ENCODE measurements at regions not wholly inside any gene's neighbourhood (a gene's known extent, or its start where the extent isn't known, plus 50 kb on each side); places are given as distances from the start of the nearest gene placed in this dataset.

DNA sequence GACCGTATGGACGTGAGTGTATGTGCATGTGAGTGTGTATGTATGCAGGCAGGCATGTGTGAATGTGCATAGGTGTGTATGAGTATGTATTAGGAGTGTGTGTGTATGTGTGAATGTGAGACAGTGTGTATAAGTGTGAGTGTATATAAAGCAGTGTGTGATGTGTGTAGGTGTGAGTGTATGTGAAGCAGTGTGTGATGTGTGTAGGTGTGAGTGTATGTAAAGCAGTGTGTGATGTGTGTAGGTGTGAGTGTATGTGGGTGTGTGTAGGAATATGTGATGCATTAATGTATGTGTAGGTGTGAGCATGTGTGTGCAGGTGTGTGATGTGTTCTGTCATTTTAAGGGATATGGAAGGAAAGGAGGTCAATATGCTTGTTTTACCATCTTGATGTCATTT lies 215.5 kb downstream of the GADD45G start (continued):
- no peak for TF ChIP-seq TBP (IDR thresholded peaks at IDR 0.05; ENCODE audit: low read depth, low read length)
- TF ChIP-seq SP2 (IDR thresholded peaks at IDR 0.05; ENCODE audit: low read length): no peak
- TF ChIP-seq POU5F1 (IDR thresholded peaks at IDR 0.05; ENCODE audit: low read depth, low read length): no peak
- TF ChIP-seq KDM4A (IDR thresholded peaks at IDR 0.05; ENCODE audit: low read depth, low read length, severe bottlenecking): no peak

Measured in H1 (cell line).